ENCODE measurements at regions not wholly inside any gene's neighbourhood (a gene's known extent, or its start where the extent isn't known, plus 50 kb on each side); places are given as distances from the start of the nearest gene placed in this dataset.

- DNase-seq = no peak
These were observed 436.1 kb downstream of the TYW1 start for GRCh38 chr7:67432536-67433234.

DNA sequence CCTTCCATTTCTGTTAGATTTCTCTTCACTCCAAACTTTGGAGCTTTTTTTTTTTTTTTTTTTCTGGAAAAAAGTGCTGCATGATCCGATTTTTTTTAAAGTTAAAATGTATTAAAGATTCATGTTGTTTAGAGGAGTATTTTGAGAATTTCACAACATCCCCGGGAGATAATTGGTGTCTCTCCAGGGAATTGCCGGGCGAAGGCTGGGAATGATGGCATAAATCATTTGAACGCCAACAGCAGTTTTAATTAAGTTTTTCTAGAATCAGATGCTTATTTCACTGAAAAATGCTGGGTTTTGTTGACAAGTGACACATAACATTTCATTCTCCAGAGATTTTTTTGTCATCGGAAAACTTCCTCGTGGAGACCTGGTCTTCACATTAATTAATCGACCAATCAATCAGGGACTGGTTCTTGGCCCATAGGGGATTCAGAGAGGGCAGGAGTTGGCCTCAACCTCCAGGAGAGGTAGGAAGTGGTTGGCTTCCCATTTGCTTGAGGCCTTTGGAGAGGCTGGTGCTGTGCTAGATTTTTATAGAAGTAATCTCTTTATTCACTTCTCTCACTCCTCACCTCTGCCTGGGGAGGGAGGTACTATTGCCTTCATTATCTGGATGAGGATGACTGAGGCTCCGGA lies 439.4 kb downstream of the TYW1 start:
- Histone ChIP-seq H3K4me1 (no peaks in the 10 kb centered on the region), H3K27me3 (no peaks in the 10 kb centered on the region), H3K4me3 (no peak overlapping the region), H3K9me3 (peaks cover 0 to 7% (median 0%) of the 10 kb centered on the region in 12 donors), H3K36me3 (no peaks in the 10 kb centered on the region), H3K27ac (no peak overlapping the region)
- DNase-seq = no peak
- 81 to 92% (median 85%) methylated on average over 9 of the region's 9 CpGs for WGBS, 4 donors
- intact Hi-C loops (cut with DNase I) = no loop called here
- TF ChIP-seq, protein P1, sequence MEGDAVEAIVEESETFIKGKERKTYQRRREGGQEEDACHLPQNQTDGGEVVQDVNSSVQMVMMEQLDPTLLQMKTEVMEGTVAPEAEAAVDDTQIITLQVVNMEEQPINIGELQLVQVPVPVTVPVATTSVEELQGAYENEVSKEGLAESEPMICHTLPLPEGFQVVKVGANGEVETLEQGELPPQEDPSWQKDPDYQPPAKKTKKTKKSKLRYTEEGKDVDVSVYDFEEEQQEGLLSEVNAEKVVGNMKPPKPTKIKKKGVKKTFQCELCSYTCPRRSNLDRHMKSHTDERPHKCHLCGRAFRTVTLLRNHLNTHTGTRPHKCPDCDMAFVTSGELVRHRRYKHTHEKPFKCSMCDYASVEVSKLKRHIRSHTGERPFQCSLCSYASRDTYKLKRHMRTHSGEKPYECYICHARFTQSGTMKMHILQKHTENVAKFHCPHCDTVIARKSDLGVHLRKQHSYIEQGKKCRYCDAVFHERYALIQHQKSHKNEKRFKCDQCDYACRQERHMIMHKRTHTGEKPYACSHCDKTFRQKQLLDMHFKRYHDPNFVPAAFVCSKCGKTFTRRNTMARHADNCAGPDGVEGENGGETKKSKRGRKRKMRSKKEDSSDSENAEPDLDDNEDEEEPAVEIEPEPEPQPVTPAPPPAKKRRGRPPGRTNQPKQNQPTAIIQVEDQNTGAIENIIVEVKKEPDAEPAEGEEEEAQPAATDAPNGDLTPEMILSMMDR (IDR thresholded peaks at IDR 0.05) = no peak
- TF ChIP-seq POLR2A (IDR thresholded peaks at IDR 0.05) = no peak
- no peak for ATAC-seq

More at GRCh38 chr7:67432536-67433234, 436.1 kb downstream of the TYW1 start:
- Histone ChIP-seq H3K9me3 (peaks cover 0 to 7% (median 0%) of the 10 kb centered on the region in 12 donors), H3K36me3 (no peaks in the 10 kb centered on the region), H3K4me3 (no peak overlapping the region), H3K27me3 (peaks cover 0 to 6% (median 0%) of the 10 kb centered on the region in 9 donors), H3K27ac (no peak overlapping the region), H3K4me1 (no peaks in the 10 kb centered on the region)
- WGBS, 4 donors = 68 to 82% (median 77%) methylated on average over 10 of the region's 10 CpGs
- intact Hi-C loops (cut with DNase I) = no loop called here
- ATAC-seq = no peak
- TF ChIP-seq, protein P1 (IDR thresholded peaks at IDR 0.05) = no peak
- TF ChIP-seq POLR2A (IDR thresholded peaks at IDR 0.05) = no peak

- ATAC-seq (no peak), DNase-seq (no peak)
- no peaks in the 10 kb centered on the region for H3K36me3 ChIP-seq
- no peak overlapping the region for H3K4me3 ChIP-seq
- H3K27ac ChIP-seq = no peak overlapping the region
- H3K9me3 ChIP-seq = peaks cover 0 to 7% (median 0%) of the 10 kb centered on the region in 12 donors
- WGBS, 4 donors = 45 to 59% (median 54%) methylated on average over 5 to 7 of the region's 7 CpGs
- no peaks in the 10 kb centered on the region for H3K27me3 ChIP-seq
- intact Hi-C loops (cut with DNase I) = no loop called here
- no peaks in the 10 kb centered on the region for H3K4me1 ChIP-seq
- TF ChIP-seq, protein P1 (IDR thresholded peaks at IDR 0.05) = no peak
- no peak for TF ChIP-seq POLR2A (IDR thresholded peaks at IDR 0.05)
These were observed 441.7 kb downstream of the TYW1 start for GRCh38 chr7:67438198-67438882.

GRCh38 chr7:67438913-67439505 lies 442.4 kb downstream of the TYW1 start:
- WGBS, 4 donors = 47 to 60% (median 53%) methylated on average over 13 of the region's 13 CpGs
- DNase-seq (no peak), ATAC-seq (no peak)
- intact Hi-C loops (cut with DNase I) = no loop called here
- Histone ChIP-seq H3K36me3 (no peaks in the 10 kb centered on the region), H3K27ac (no peak overlapping the region), H3K4me3 (no peak overlapping the region), H3K4me1 (no peaks in the 10 kb centered on the region), H3K9me3 (peaks cover 0 to under 1% (median 0%) of the 10 kb centered on the region in 12 donors), H3K27me3 (no peaks in the 10 kb centered on the region)
- no peak for TF ChIP-seq POLR2A (IDR thresholded peaks at IDR 0.05)
- TF ChIP-seq, protein P1 (IDR thresholded peaks at IDR 0.05) = no peak
